Astrocyte of the spinal cord (primary cell): ENCODE measurements at regions not wholly inside any gene's neighbourhood (a gene's known extent, or its start where the extent isn't known, plus 50 kb on each side); places are given as distances from the start of the nearest gene placed in this dataset.

Experiments used
- DNase-seq: peaks from one replicate; pipeline ENCODE4 v3.0.0; 2011; ENCODE audit warnings: low read depth, low spot score
- H3K4me3 ChIP-seq: 2 replicates; pipeline ENCODE4 v1.5.1; 2011; ENCODE audit warnings: low read depth, mild to moderate bottlenecking, low read length, moderate library complexity
- CTCF ChIP-seq: IDR thresholded peaks from 2 replicates; pipeline ENCODE4 v1.5.1; 2012; ENCODE audit warnings: low read depth, mild to moderate bottlenecking, low read length, inconsistent platforms
- in situ Hi-C: cut with HindIII; loops from 2 replicates; pipeline ENCODE4 v1.10.0; 2017; ENCODE audit warnings: low sequenced_read_pairs

- no peak for DNase-seq
- no peak for TF ChIP-seq CTCF
- in situ Hi-C loops = no loop called here
- H3K4me3 ChIP-seq = no peak overlapping the region
Measured at GRCh38 chr4:23238848-23239247, 546.1 kb downstream of the GBA3 start.

GRCh38 chr4:23237771-23238170 is 545.0 kb downstream of the GBA3 start:
- H3K4me3 ChIP-seq = no peak overlapping the region
- in situ Hi-C loops = no loop called here
- TF ChIP-seq CTCF = no peak
- no peak for DNase-seq

- in situ Hi-C loops = no loop called here
- no peak overlapping the region for H3K4me3 ChIP-seq
- no peak for DNase-seq
- TF ChIP-seq CTCF = no peak
Measured at GRCh38 chr4:23235628-23236390, 543.1 kb downstream of the GBA3 start.

- DNase-seq = no peak
- in situ Hi-C loops = no loop called here
- TF ChIP-seq CTCF = no peak
- H3K4me3 ChIP-seq = no peak overlapping the region
Measured at GRCh38 chr4:23234716-23235115, 542.0 kb downstream of the GBA3 start.

- in situ Hi-C loops = no loop called here
- no peak overlapping the region for H3K4me3 ChIP-seq
- TF ChIP-seq CTCF = no peak
- DNase-seq = no peak
Measured at GRCh38 chr4:23234018-23234417, 541.3 kb downstream of the GBA3 start.

- in situ Hi-C loops = no loop called here
- DNase-seq = no peak
- TF ChIP-seq CTCF = no peak
- no peak overlapping the region for H3K4me3 ChIP-seq
Measured at GRCh38 chr4:23233596-23233995, 540.9 kb downstream of the GBA3 start.
